H1 (cell line): ENCODE measurements at regions not wholly inside any gene's neighbourhood (a gene's known extent, or its start where the extent isn't known, plus 50 kb on each side); places are given as distances from the start of the nearest gene placed in this dataset.

Experiments used
- CHD7 ChIP-seq: fragments of 300-600 bp; sonication (generic); IDR thresholded peaks from 2 replicates; pipeline ENCODE4 v1.7.1; 2012; ENCODE audit warnings: low read length, moderate library complexity, mild to moderate bottlenecking, inconsistent platforms; ENCODE audit not compliant: insufficient replicate concordance
- GTF2F1 ChIP-seq: IDR thresholded peaks from 2 replicates; pipeline ENCODE4 v1.6.1; 2012; ENCODE audit warnings: low read depth, low read length, improper control_type of control experiment, borderline replicate concordance
- NANOG ChIP-seq: IDR thresholded peaks from 2 replicates; pipeline ENCODE4 v1.6.1; 2011; ENCODE audit warnings: low read length, low read depth, mild to moderate bottlenecking, inconsistent platforms; ENCODE audit not compliant: insufficient read depth, poor library complexity, severe bottlenecking
- RNF2 ChIP-seq: fragments of 200-900, 300-1000 bp; sonication (generic); IDR thresholded peaks from 2 replicates; pipeline ENCODE4 v1.7.1; 2016; ENCODE audit warnings: borderline replicate concordance, low read depth, mild to moderate bottlenecking, antibody characterized with exemption, low read length; ENCODE audit not compliant: poor library complexity, severe bottlenecking; ENCODE audit errors: missing control alignments
- SP4 ChIP-seq: IDR thresholded peaks from 2 replicates; pipeline ENCODE4 v1.6.1; 2012; ENCODE audit warnings: low read length, inconsistent platforms
- SRF ChIP-seq: IDR thresholded peaks from 2 replicates; pipeline ENCODE4 v1.6.1; 2011; ENCODE audit warnings: mild to moderate bottlenecking, low read depth, low read length, moderate library complexity
- TCF12 ChIP-seq: IDR thresholded peaks from 2 replicates; pipeline ENCODE4 v1.6.1; 2011; ENCODE audit warnings: low read depth, mild to moderate bottlenecking, low read length

GRCh38 chr5:163352531-163352930 lies 84.9 kb upstream of the CCNG1 start (continued):
- TF ChIP-seq CHD7 (no peak), GTF2F1 (no peak), SRF (no peak), RNF2 (no peak), NANOG (no peak), SP4 (no peak), TCF12 (no peak)
